PC-3 (cell line): ENCODE measurements at regions not wholly inside any gene's neighbourhood (a gene's known extent, or its start where the extent isn't known, plus 50 kb on each side); places are given as distances from the start of the nearest gene placed in this dataset.

ENCODE experiments used
- EZH2 ChIP-seq: fragments of 300-600 bp; sonication (generic); IDR thresholded peaks from one replicate; pipeline ENCODE4 v1.6.1; 2017; ENCODE audit warnings: antibody characterized with exemption, mild to moderate bottlenecking, low read length; ENCODE audit not compliant: unreplicated experiment
- TF ChIP-seq, protein P1 (sequence below): fragments of 300-600 bp; sonication (generic); conservative IDR thresholded peaks from 2 replicates; pipeline ENCODE4 v1.5.1; 2017; ENCODE audit warnings: antibody characterized with exemption, low read depth, mild to moderate bottlenecking, low read length

GRCh38 chr11:89608234-89608966, 101.7 kb upstream of the TRIM77 start:
- TF ChIP-seq, protein P1, sequence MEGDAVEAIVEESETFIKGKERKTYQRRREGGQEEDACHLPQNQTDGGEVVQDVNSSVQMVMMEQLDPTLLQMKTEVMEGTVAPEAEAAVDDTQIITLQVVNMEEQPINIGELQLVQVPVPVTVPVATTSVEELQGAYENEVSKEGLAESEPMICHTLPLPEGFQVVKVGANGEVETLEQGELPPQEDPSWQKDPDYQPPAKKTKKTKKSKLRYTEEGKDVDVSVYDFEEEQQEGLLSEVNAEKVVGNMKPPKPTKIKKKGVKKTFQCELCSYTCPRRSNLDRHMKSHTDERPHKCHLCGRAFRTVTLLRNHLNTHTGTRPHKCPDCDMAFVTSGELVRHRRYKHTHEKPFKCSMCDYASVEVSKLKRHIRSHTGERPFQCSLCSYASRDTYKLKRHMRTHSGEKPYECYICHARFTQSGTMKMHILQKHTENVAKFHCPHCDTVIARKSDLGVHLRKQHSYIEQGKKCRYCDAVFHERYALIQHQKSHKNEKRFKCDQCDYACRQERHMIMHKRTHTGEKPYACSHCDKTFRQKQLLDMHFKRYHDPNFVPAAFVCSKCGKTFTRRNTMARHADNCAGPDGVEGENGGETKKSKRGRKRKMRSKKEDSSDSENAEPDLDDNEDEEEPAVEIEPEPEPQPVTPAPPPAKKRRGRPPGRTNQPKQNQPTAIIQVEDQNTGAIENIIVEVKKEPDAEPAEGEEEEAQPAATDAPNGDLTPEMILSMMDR = no peak
- no peak for TF ChIP-seq EZH2
